ENCODE measurements at regions not wholly inside any gene's neighbourhood (a gene's known extent, or its start where the extent isn't known, plus 50 kb on each side); places are given as distances from the start of the nearest gene placed in this dataset.

DNA sequence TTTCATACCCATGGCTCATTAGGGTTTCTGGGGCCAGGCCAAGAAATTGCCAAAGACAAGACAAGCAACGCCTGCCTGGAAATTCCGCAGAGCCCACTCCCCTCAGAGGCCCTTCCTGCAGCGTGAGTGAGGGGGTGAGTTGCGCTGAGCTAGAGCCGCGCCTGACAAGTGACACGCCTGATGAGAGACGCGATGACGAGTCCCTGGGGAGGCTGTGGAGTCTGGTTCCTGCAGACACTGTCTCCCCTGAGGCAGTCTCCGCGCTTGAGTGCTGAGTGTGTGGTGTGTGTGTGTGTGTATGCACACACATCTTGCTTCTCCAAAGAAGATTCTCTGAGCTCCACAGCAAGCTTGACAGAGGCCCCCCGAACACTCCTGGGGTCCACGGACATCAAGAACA is 269.8 kb downstream of the BCOR start:
- no peak for TF ChIP-seq POLR2AphosphoS5 (IDR thresholded peaks at IDR 0.05; ENCODE audit: low read depth, low read length)
- TF ChIP-seq YY1 (IDR thresholded peaks at IDR 0.05; ENCODE audit: extremely low read depth, insufficient replicate concordance, low read depth, low read length): no peak
- no peak for TF ChIP-seq SP1 (IDR thresholded peaks at IDR 0.05; ENCODE audit: low read depth)
- TF ChIP-seq, protein P1, sequence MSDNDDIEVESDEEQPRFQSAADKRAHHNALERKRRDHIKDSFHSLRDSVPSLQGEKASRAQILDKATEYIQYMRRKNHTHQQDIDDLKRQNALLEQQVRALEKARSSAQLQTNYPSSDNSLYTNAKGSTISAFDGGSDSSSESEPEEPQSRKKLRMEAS (IDR thresholded peaks at IDR 0.05): no peak
- TF ChIP-seq, protein P2, sequence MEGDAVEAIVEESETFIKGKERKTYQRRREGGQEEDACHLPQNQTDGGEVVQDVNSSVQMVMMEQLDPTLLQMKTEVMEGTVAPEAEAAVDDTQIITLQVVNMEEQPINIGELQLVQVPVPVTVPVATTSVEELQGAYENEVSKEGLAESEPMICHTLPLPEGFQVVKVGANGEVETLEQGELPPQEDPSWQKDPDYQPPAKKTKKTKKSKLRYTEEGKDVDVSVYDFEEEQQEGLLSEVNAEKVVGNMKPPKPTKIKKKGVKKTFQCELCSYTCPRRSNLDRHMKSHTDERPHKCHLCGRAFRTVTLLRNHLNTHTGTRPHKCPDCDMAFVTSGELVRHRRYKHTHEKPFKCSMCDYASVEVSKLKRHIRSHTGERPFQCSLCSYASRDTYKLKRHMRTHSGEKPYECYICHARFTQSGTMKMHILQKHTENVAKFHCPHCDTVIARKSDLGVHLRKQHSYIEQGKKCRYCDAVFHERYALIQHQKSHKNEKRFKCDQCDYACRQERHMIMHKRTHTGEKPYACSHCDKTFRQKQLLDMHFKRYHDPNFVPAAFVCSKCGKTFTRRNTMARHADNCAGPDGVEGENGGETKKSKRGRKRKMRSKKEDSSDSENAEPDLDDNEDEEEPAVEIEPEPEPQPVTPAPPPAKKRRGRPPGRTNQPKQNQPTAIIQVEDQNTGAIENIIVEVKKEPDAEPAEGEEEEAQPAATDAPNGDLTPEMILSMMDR (IDR thresholded peaks at IDR 0.05 in 2 of 3, conservative IDR thresholded peaks at IDR 0.05 in 1 of 3; ENCODE audit: borderline replicate concordance in 1 of 3, insufficient read depth in 1 of 3, low read depth in 2 of 3, low read length in 2 of 3): no peak
- TF ChIP-seq, protein P3, sequence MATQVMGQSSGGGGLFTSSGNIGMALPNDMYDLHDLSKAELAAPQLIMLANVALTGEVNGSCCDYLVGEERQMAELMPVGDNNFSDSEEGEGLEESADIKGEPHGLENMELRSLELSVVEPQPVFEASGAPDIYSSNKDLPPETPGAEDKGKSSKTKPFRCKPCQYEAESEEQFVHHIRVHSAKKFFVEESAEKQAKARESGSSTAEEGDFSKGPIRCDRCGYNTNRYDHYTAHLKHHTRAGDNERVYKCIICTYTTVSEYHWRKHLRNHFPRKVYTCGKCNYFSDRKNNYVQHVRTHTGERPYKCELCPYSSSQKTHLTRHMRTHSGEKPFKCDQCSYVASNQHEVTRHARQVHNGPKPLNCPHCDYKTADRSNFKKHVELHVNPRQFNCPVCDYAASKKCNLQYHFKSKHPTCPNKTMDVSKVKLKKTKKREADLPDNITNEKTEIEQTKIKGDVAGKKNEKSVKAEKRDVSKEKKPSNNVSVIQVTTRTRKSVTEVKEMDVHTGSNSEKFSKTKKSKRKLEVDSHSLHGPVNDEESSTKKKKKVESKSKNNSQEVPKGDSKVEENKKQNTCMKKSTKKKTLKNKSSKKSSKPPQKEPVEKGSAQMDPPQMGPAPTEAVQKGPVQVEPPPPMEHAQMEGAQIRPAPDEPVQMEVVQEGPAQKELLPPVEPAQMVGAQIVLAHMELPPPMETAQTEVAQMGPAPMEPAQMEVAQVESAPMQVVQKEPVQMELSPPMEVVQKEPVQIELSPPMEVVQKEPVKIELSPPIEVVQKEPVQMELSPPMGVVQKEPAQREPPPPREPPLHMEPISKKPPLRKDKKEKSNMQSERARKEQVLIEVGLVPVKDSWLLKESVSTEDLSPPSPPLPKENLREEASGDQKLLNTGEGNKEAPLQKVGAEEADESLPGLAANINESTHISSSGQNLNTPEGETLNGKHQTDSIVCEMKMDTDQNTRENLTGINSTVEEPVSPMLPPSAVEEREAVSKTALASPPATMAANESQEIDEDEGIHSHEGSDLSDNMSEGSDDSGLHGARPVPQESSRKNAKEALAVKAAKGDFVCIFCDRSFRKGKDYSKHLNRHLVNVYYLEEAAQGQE (IDR thresholded peaks at IDR 0.05; ENCODE audit: low read depth): no peak
- TF ChIP-seq ZFX (IDR thresholded peaks at IDR 0.05): no peak

Measured in HCT116 (cell line).